ENCODE measurements at regions not wholly inside any gene's neighbourhood (a gene's known extent, or its start where the extent isn't known, plus 50 kb on each side); places are given as distances from the start of the nearest gene placed in this dataset.
A peak's percentile ranks its signal among the peaks of the same experiment; 100 is the strongest.
"Not testable (repeated sequence)": the region's sequence is repeated elsewhere in the genome, so short reads cannot be mapped to it uniquely, and the experiment has no call there.

DNA sequence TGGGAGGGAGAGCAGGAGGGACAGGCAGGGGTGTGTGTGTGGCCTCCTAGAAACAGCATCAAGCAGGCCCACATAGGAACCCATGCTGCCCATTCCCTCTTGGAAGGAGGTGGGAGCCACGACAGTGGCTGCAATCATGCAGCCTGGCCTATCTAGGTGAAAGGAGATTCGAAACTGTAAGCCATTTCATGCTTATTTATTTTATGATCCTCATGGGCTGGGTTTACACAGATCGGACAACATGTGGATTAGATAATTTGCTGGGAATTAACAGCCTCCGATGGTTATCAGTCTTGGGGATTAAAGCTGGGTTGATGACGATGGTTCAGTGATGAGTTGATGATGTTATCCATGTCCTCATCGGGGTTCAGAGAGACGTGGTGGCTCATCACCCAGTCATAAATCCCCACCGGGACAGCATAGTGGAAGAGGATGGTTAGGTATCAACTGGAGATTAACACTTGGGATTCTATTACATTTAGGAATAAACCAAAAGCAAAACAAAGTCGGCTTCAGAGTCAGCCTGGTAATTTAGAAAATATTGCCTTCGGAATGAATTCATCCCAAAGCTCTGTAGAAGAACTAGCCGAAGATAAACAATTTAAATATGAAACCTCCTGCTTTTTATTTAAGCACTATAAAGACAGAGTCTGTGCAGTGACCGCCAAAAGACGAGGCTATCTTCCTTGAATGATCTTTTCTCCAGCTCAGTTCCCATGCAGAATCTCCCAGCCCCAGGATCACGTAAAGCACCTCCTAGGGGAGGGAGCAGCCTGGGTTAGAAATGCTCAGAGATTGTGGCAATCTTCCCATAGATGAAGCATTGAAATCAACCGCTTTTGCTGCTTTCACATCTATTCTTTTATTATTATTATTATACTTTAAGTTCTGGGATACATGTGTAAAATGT is 252.8 kb downstream of the FOXD2 start:
- DNase-seq (ENCODE audit: extremely low spot score, unreplicated experiment) = peak; percentile 13
- Mint-ChIP-seq H3K36me3 (no peaks in the 10 kb centered on the region), H3K4me1 (ENCODE audit: unreplicated experiment) (peaks cover 54% of the 10 kb centered on the region), H3K4me3 (no peak overlapping the region), H3K27ac (no peak overlapping the region), H3K9me3 (no peaks in the 10 kb centered on the region), H3K27me3 (peaks cover 46% of the 10 kb centered on the region)
- TF ChIP-seq CTCF (conservative IDR thresholded peaks at IDR 0.05) = no peak

DNA sequence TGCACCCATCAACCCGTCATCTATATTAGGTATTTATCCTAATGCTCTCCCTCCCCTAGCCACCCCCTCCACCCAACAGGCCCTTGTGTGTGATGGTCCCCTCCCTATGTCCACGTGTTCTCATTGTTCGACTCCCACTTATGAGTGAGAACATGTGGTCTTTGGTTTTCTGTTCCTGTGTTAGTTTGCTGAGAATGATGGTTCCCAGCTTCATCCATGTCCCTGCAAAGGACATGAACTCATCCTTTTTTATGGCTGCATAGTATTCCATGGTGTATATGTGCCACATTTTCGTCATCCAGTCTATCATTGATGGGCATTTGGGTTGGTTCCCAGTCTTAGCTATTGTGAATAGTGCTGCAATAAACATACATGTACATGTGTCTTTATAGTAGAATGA is 253.4 kb downstream of the FOXD2 start:
- H3K27me3 Mint-ChIP-seq = peaks cover 40% of the 10 kb centered on the region
- H3K27ac Mint-ChIP-seq, H3K4me3 Mint-ChIP-seq, H3K36me3 Mint-ChIP-seq, H3K9me3 Mint-ChIP-seq: not testable (repeated sequence)
- peak; percentile 40 for DNase-seq (ENCODE audit: extremely low spot score, unreplicated experiment)
- peaks cover 47% of the 10 kb centered on the region for H3K4me1 Mint-ChIP-seq (ENCODE audit: unreplicated experiment)

GRCh38 chr1:47692196-47692595 is 254.4 kb downstream of the FOXD2 start:
- H3K9me3 Mint-ChIP-seq = no peaks in the 10 kb centered on the region
- DNase-seq (ENCODE audit: extremely low spot score, unreplicated experiment) = peak; percentile 31
- H3K4me1 Mint-ChIP-seq (ENCODE audit: unreplicated experiment) = peaks cover 38% of the 10 kb centered on the region
- H3K4me3 Mint-ChIP-seq = no peak overlapping the region
- no peak for TF ChIP-seq CTCF (conservative IDR thresholded peaks at IDR 0.05)
- H3K36me3 Mint-ChIP-seq = no peaks in the 10 kb centered on the region
- H3K27me3 Mint-ChIP-seq = peaks cover 35% of the 10 kb centered on the region
- H3K27ac Mint-ChIP-seq = no peak overlapping the region

DNA sequence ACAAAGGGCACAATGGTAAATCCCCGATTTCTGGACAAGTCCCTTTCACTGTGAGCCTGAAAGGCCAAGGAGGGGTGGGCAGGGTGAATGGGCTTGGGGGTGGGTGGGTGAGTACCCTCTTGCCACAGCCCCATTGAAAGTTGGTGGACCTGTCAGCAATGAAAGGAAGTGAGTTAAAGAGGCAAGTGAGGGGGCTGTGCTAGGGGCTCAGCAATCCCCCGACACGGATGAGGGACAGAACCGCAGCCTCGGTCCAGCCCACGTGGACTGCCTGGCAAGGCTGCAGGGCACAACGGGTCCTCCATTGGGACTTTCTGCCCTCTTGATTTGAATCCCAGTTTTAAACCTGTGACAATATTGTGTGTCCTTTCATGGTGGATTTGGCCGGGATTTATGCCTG is 255.3 kb downstream of the FOXD2 start:
- TF ChIP-seq CTCF (conservative IDR thresholded peaks at IDR 0.05) = no peak
- peak; percentile 62 for DNase-seq (ENCODE audit: extremely low spot score, unreplicated experiment)
- H3K4me1 Mint-ChIP-seq (ENCODE audit: unreplicated experiment) = peaks cover 37% of the 10 kb centered on the region

GRCh38 chr1:47694011-47694890 is 256.4 kb downstream of the FOXD2 start:
- H3K36me3 Mint-ChIP-seq = no peaks in the 10 kb centered on the region
- H3K4me1 Mint-ChIP-seq (ENCODE audit: unreplicated experiment) = peaks cover 34% of the 10 kb centered on the region
- H3K27me3 Mint-ChIP-seq = peaks cover 32% of the 10 kb centered on the region
- no peak overlapping the region for H3K27ac Mint-ChIP-seq
- TF ChIP-seq CTCF (conservative IDR thresholded peaks at IDR 0.05) = no peak
- DNase-seq (ENCODE audit: extremely low spot score, unreplicated experiment) = peak; percentile 53
- H3K9me3 Mint-ChIP-seq = no peaks in the 10 kb centered on the region
- no peak overlapping the region for H3K4me3 Mint-ChIP-seq

More for the DNA sequence above, 255.3 kb downstream of the FOXD2 start:
- no peak overlapping the region for H3K27ac Mint-ChIP-seq
- H3K4me3 Mint-ChIP-seq = no peak overlapping the region
- H3K36me3 Mint-ChIP-seq = no peaks in the 10 kb centered on the region
- peaks cover 32% of the 10 kb centered on the region for H3K27me3 Mint-ChIP-seq
- H3K9me3 Mint-ChIP-seq = no peaks in the 10 kb centered on the region

DNA sequence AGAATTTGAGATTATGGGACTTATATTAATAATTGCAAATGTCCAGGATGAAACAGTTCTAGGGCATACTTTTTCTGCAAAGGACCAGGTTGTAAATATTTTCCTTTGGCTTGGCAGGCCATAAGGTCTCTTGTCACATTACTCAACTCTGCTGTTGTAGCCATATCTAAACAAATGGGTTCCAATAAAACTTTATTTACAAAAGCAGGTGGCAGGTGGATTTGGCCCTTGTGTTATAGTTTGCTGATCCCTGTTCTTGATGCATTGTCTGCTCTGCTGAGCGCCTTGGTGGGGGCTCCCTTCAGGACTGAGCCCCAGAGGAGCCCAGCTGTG is 258.5 kb downstream of the FOXD2 start:
- Mint-ChIP-seq H3K27ac (no peak overlapping the region), H3K4me1 (ENCODE audit: unreplicated experiment) (peaks cover 31% of the 10 kb centered on the region), H3K4me3 (no peak overlapping the region), H3K36me3 (no peaks in the 10 kb centered on the region), H3K9me3 (no peaks in the 10 kb centered on the region), H3K27me3 (peaks cover 23% of the 10 kb centered on the region)
- no peak for DNase-seq (ENCODE audit: extremely low spot score, unreplicated experiment)
- TF ChIP-seq CTCF (conservative IDR thresholded peaks at IDR 0.05) = no peak
